ENCODE measurements at regions not wholly inside any gene's neighbourhood (a gene's known extent, or its start where the extent isn't known, plus 50 kb on each side); places are given as distances from the start of the nearest gene placed in this dataset.
"Not testable (repeated sequence)": the region's sequence is repeated elsewhere in the genome, so short reads cannot be mapped to it uniquely, and the experiment has no call there.

GRCh38 chr5:102154791-102155605 lies 141.1 kb downstream of the SLCO4C1 start:
- DNase-seq (ENCODE audit: low read depth); H3K4me3 ChIP-seq (ENCODE audit: control insufficient read depth, low read depth, low read length): not testable (repeated sequence)

- no peak for TF ChIP-seq CTCF (conservative IDR thresholded peaks at IDR 0.05; ENCODE audit: control insufficient read depth, insufficient read depth, low read depth, low read length)
Observed at GRCh38 chr5:102154291-102154690, 141.8 kb downstream of the SLCO4C1 start.

GRCh38 chr5:102153003-102153759 lies 142.9 kb downstream of the SLCO4C1 start:
- DNase-seq (ENCODE audit: low read depth), result peak; percentile 4
- H3K4me3 ChIP-seq (ENCODE audit: control insufficient read depth, low read depth, low read length), result no peak overlapping the region
- TF ChIP-seq CTCF (conservative IDR thresholded peaks at IDR 0.05; ENCODE audit: control insufficient read depth, insufficient read depth, low read depth, low read length), result peak; percentile 5

More at GRCh38 chr5:102154291-102154690, 141.8 kb downstream of the SLCO4C1 start:
- H3K4me3 ChIP-seq (ENCODE audit: control insufficient read depth, low read depth, low read length), result no peak overlapping the region
- DNase-seq (ENCODE audit: low read depth), result no peak

GRCh38 chr5:102139029-102139428 lies 157.1 kb downstream of the SLCO4C1 start:
- TF ChIP-seq CTCF (conservative IDR thresholded peaks at IDR 0.05; ENCODE audit: control insufficient read depth, insufficient read depth, low read depth, low read length), result no peak
- no peak for DNase-seq (ENCODE audit: low read depth)
- H3K4me3 ChIP-seq (ENCODE audit: control insufficient read depth, low read depth, low read length), result no peak overlapping the region

GRCh38 chr5:102138243-102138653 lies 157.8 kb downstream of the SLCO4C1 start:
- no peak for TF ChIP-seq CTCF (conservative IDR thresholded peaks at IDR 0.05; ENCODE audit: control insufficient read depth, insufficient read depth, low read depth, low read length)
- no peak for DNase-seq (ENCODE audit: low read depth)

GRCh38 chr5:102130890-102131289 lies 165.2 kb downstream of the SLCO4C1 start:
- no peak for DNase-seq (ENCODE audit: low read depth)
- no peak for TF ChIP-seq CTCF (conservative IDR thresholded peaks at IDR 0.05; ENCODE audit: control insufficient read depth, insufficient read depth, low read depth, low read length)
- no peak overlapping the region for H3K4me3 ChIP-seq (ENCODE audit: control insufficient read depth, low read depth, low read length)

More at GRCh38 chr5:102138243-102138653, 157.8 kb downstream of the SLCO4C1 start:
- no peak overlapping the region for H3K4me3 ChIP-seq (ENCODE audit: control insufficient read depth, low read depth, low read length)

- TF ChIP-seq CTCF (conservative IDR thresholded peaks at IDR 0.05; ENCODE audit: control insufficient read depth, insufficient read depth, low read depth, low read length), result no peak
- DNase-seq (ENCODE audit: low read depth), result no peak
- no peak overlapping the region for H3K4me3 ChIP-seq (ENCODE audit: control insufficient read depth, low read depth, low read length)
Observed at GRCh38 chr5:102130386-102130785, 165.7 kb downstream of the SLCO4C1 start.

Measured in fibroblast of mammary gland (primary cell).